ENCODE measurements at regions not wholly inside any gene's neighbourhood (a gene's known extent, or its start where the extent isn't known, plus 50 kb on each side); places are given as distances from the start of the nearest gene placed in this dataset.
"Not testable (repeated sequence)": the region's sequence is repeated elsewhere in the genome, so short reads cannot be mapped to it uniquely, and the experiment has no call there.

- DNase-seq, result not testable (repeated sequence)
Observed at GRCh38 chr6:131504387-131504786, 68.6 kb upstream of the ARG1 start.

DNA sequence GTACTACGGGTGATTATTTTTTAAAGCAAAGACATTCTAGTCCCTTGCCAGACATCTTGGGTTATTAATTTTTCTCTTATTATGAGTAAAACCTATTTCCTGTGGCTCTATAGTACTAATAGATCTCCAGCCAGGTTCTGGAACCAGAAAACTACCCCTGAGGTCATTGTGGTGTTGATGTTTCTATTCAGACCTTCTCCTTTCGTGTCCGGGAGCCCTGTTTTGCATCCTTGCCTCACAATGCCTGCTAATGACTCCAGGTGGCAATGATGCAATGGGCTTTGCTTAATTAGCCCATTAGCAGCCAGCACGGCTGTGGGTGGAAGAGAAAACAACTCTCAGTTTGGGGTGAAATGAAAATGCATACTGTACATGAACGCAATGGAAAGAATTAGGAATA is 62.9 kb upstream of the ARG1 start:
- DNase-seq, result no peak

DNA sequence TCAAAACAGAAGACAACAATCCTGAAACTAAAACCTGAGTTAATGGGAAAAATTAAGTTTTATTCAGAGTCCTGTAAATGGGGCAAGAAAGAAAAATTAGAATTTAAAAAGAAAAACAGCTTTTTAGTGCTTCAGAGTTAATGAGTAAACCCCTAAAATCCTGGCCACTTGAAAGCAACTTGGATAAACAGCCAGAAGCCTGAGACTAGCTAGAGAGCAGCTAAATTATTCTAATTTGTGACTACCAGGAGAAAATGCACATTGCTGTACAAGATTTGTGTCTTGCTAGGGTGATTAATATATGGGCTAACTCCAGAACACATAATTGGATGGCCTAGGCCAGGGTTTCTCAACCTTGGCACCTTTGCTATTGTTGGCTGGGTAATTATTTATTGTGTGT is 62.4 kb upstream of the ARG1 start:
- DNase-seq, result no peak

DNA sequence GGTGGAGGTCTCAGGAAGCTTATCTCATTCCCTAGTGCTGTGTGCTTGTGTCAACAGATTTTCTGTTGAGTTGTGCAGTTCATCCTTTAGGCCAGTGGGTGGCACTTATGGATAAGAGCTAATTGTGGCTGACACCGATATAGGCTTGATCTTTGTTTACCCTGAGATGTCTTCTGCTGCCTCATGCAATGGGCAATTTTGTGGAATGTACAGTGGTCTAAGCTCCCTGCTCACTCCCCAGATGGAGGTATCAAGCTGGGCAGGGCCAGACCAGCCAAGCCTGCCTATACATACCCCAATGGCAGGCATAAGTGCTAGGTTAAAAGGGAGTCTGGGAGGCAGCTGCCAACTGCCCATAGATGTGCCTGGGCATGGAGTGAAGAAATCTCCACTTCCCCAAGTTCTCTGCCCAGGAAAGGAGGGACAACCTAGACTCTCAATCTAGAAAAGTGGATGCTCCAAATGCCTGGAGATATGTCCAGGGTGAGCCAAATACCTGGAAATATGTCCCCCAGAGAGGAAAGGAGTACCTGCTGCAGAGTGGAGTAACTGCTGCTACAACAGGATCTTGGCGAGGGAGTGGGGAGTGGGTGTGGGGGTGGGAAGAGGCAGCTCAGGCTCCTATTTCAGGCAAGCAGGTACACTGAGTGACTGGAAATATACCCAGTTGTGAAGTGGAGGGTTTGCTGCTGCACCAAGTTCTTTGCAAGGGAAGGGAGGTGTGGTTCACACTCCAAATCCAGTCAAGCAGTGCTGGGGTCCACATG is 53.2 kb upstream of the ARG1 start:
- DNase-seq, result no peak
